SK-N-MC (cell line): ENCODE measurements at regions not wholly inside any gene's neighbourhood (a gene's known extent, or its start where the extent isn't known, plus 50 kb on each side); places are given as distances from the start of the nearest gene placed in this dataset.
A peak's percentile ranks its signal among the peaks of the same experiment; 100 is the strongest.

Experiments
- DNase-seq: peaks from one replicate; pipeline ENCODE4 v3.0.0-alpha.2; 2011; ENCODE audit warnings: low read depth, low spot score
- H3K27ac ChIP-seq: fragments of 200-600 bp; sonication (generic); 2 replicates; pipeline ENCODE4 v1.5.1; 2016; ENCODE audit warnings: mixed run types
- H3K36me3 ChIP-seq: fragments of 200-600 bp; sonication (generic); 2 replicates; pipeline ENCODE4 v1.6.1; 2017; ENCODE audit warnings: antibody characterized with exemption, low read length, mixed read lengths; ENCODE audit not compliant: insufficient read depth
- H3K4me3 ChIP-seq: fragments of 200-600 bp; sonication (generic); 2 replicates; pipeline ENCODE4 v1.5.1; 2016
- H3K9ac ChIP-seq: fragments of 200-600 bp; sonication (generic); 2 replicates; pipeline ENCODE4 v1.8.0; 2017; ENCODE audit warnings: mixed run types, mixed read lengths; ENCODE audit not compliant: insufficient read length
- H3K9me3 ChIP-seq: fragments of 200-600 bp; sonication (generic); 2 replicates; pipeline ENCODE4 v1.6.1; 2017; ENCODE audit warnings: low read depth, mild to moderate bottlenecking, antibody characterized with exemption, low read length, moderate library complexity, mixed read lengths
- EZH2 ChIP-seq: fragments of 200-600 bp; sonication (generic); IDR thresholded peaks from one replicate; pipeline ENCODE4 v1.6.1; 2017; ENCODE audit warnings: antibody characterized with exemption
- FOXP2 ChIP-seq: optimal IDR thresholded peaks from 2 replicates; pipeline ENCODE3; 2011; ENCODE audit warnings: mild to moderate bottlenecking, moderate library complexity; ENCODE audit not compliant: insufficient read depth; ENCODE audit errors: extremely low read length, control extremely low read depth
- POLR2AphosphoS5 ChIP-seq: IDR thresholded peaks from 2 replicates; pipeline ENCODE4 v1.6.1; 2012; ENCODE audit warnings: mild to moderate bottlenecking, low read depth, low read length, borderline replicate concordance

- no peak for DNase-seq
- TF ChIP-seq EZH2 (no peak), FOXP2 (no peak), POLR2AphosphoS5 (no peak)
- Histone ChIP-seq H3K4me3 (no peak overlapping the region), H3K9ac (no peak overlapping the region), H3K36me3 (no peaks in the 10 kb centered on the region), H3K27ac (no peak overlapping the region), H3K9me3 (no peaks in the 10 kb centered on the region)
Observed at GRCh38 chr1:201748335-201748734, 80.6 kb upstream of the IPO9 start.

- no peaks in the 10 kb centered on the region for H3K9me3 ChIP-seq
- no peak for DNase-seq
Observed at GRCh38 chr1:201749059-201749690, 79.8 kb upstream of the IPO9 start.

GRCh38 chr1:201750120-201750519, 78.8 kb upstream of the IPO9 start:
- no peak for DNase-seq
- no peak for TF ChIP-seq POLR2AphosphoS5
- TF ChIP-seq FOXP2: no peak
- no peak for TF ChIP-seq EZH2
- no peaks in the 10 kb centered on the region for H3K9me3 ChIP-seq
- H3K9ac ChIP-seq: no peak overlapping the region
- H3K4me3 ChIP-seq: no peak overlapping the region
- no peaks in the 10 kb centered on the region for H3K36me3 ChIP-seq
- H3K27ac ChIP-seq: peak overlapping the region; percentile 9; the same call in 1 of the 2 replicates

More at GRCh38 chr1:201749059-201749690, 79.8 kb upstream of the IPO9 start:
- H3K9ac ChIP-seq: no peak overlapping the region
- H3K4me3 ChIP-seq: no peak overlapping the region
- TF ChIP-seq FOXP2 (no peak), EZH2 (no peak), POLR2AphosphoS5 (no peak)
- H3K36me3 ChIP-seq: no peaks in the 10 kb centered on the region
- H3K27ac ChIP-seq: no peak overlapping the region

- no peaks in the 10 kb centered on the region for H3K9me3 ChIP-seq
- no peak for TF ChIP-seq POLR2AphosphoS5
- no peak for TF ChIP-seq FOXP2
- TF ChIP-seq EZH2: no peak
- H3K9ac ChIP-seq: no peak overlapping the region
- H3K27ac ChIP-seq: peak overlapping the region; percentile 9; the same call in 1 of the 2 replicates
- H3K36me3 ChIP-seq: no peaks in the 10 kb centered on the region
- DNase-seq: no peak
- no peak overlapping the region for H3K4me3 ChIP-seq
Observed at GRCh38 chr1:201750934-201751333, 78.0 kb upstream of the IPO9 start.

- no peak for DNase-seq
- H3K4me3 ChIP-seq: no peak overlapping the region
- H3K27ac ChIP-seq: no peak overlapping the region
- H3K9me3 ChIP-seq: no peaks in the 10 kb centered on the region
- H3K9ac ChIP-seq: no peak overlapping the region
- TF ChIP-seq POLR2AphosphoS5: no peak
- TF ChIP-seq EZH2: no peak
- TF ChIP-seq FOXP2: no peak
- no peaks in the 10 kb centered on the region for H3K36me3 ChIP-seq
Observed at GRCh38 chr1:201751872-201752271, 77.1 kb upstream of the IPO9 start.

GRCh38 chr1:201752333-201752732, 76.6 kb upstream of the IPO9 start:
- no peaks in the 10 kb centered on the region for H3K9me3 ChIP-seq
- no peak overlapping the region for H3K9ac ChIP-seq
- no peaks in the 10 kb centered on the region for H3K36me3 ChIP-seq
- DNase-seq: no peak
- H3K27ac ChIP-seq: no peak overlapping the region
- H3K4me3 ChIP-seq: no peak overlapping the region
- no peak for TF ChIP-seq POLR2AphosphoS5
- TF ChIP-seq EZH2: no peak
- no peak for TF ChIP-seq FOXP2

GRCh38 chr1:201753492-201753891, 75.5 kb upstream of the IPO9 start:
- no peak overlapping the region for H3K4me3 ChIP-seq
- no peak overlapping the region for H3K9ac ChIP-seq
- H3K36me3 ChIP-seq: no peaks in the 10 kb centered on the region
- no peaks in the 10 kb centered on the region for H3K9me3 ChIP-seq
- no peak overlapping the region for H3K27ac ChIP-seq
- no peak for TF ChIP-seq EZH2
- no peak for TF ChIP-seq FOXP2
- TF ChIP-seq POLR2AphosphoS5: no peak
- no peak for DNase-seq

- Histone ChIP-seq H3K9ac (no peak overlapping the region), H3K4me3 (no peak overlapping the region), H3K36me3 (no peaks in the 10 kb centered on the region), H3K9me3 (no peaks in the 10 kb centered on the region), H3K27ac (no peak overlapping the region)
- TF ChIP-seq FOXP2 (no peak), POLR2AphosphoS5 (no peak), EZH2 (no peak)
- DNase-seq: no peak
Observed at GRCh38 chr1:201754353-201754752, 74.6 kb upstream of the IPO9 start.

GRCh38 chr1:201755200-201755599, 73.8 kb upstream of the IPO9 start:
- no peak for DNase-seq
- no peak for TF ChIP-seq FOXP2
- no peak for TF ChIP-seq EZH2
- no peak for TF ChIP-seq POLR2AphosphoS5
- 0 out of 2 replicates have a peak overlapping the region, but pooled peaks have one; percentile 6 for H3K27ac ChIP-seq
- no peaks in the 10 kb centered on the region for H3K36me3 ChIP-seq
- no peak overlapping the region for H3K4me3 ChIP-seq
- H3K9ac ChIP-seq: no peak overlapping the region
- no peaks in the 10 kb centered on the region for H3K9me3 ChIP-seq
